GM12878 (cell line): ENCODE measurements at regions not wholly inside any gene's neighbourhood (a gene's known extent, or its start where the extent isn't known, plus 50 kb on each side); places are given as distances from the start of the nearest gene placed in this dataset.

Experiments used
- ATAC-seq: fragments of 200-7000 bp; cut with Tn5 transposase; 3 replicates; pipeline ENCODE4 v1.9.1; 2020; ENCODE audit warnings: mild to moderate bottlenecking, moderate library complexity
- BruUV-seq: library from RNA; stranded (reverse); fragments of 400-500 nt; replicated peaks from 2 replicates; lab custom pipeline; 2021; lab: Mats Ljungman, UMichigan
- CTCF ChIA-PET: fragments of 300-600 bp; sonication (Branson Sonifier 250); formaldehyde crosslinking; extraction: SDS; loops from one replicate; lab custom pipeline; 2021; ENCODE audit warnings: inconsistent platforms; lab: Yijun Ruan, JAX
- POLR2A ChIA-PET: fragments of 350-600 bp; formaldehyde crosslinking; extraction: SDS; loops from one replicate; lab custom pipeline; 2021; ENCODE audit warnings: inconsistent platforms; lab: Charles Lee
- RAD21 ChIA-PET: fragments of 300-600 bp; sonication (Branson Sonifier 250); formaldehyde crosslinking; loops from one replicate; lab custom pipeline; 2023; ENCODE audit warnings: antibody characterized with exemption; ENCODE audit not compliant: unreplicated experiment; lab: Charles Lee
- SMC1A ChIA-PET: fragments of 300-600 bp; sonication (Branson Sonifier 250); formaldehyde crosslinking; loops from one replicate; lab custom pipeline; 2023; ENCODE audit not compliant: unreplicated experiment, uncharacterized antibody; lab: Charles Lee
- DNase-seq: peaks from one replicate; pipeline ENCODE4 v3.0.0-alpha.2; 2011; ENCODE audit warnings: low read depth, low spot score
- FAIRE-seq: peaks from 3 replicates; lab custom pipeline; 2011; peaks lifted over from hg19 to GRCh38; lab: Jason Lieb, UNC
- H2AFZ ChIP-seq: 2 replicates; pipeline ENCODE4 v1.6.0; 2011; ENCODE audit warnings: low read depth, low read length, control low read depth; ENCODE audit not compliant: control insufficient read depth
- H3K27ac ChIP-seq: 2 replicates; pipeline ENCODE4 v1.5.1; 2011; ENCODE audit warnings: control low read depth; ENCODE audit not compliant: control insufficient read depth, insufficient read depth
- H3K27me3 ChIP-seq, 2 experiments: replicated peaks in 1 of 2; 2 replicates each; pipeline versions ENCODE4 v1.6.0 to v1.6.1; 2011; ENCODE audit warnings: low read length in 1 of 2; ENCODE audit not compliant: control insufficient read depth in 2 of 2, insufficient read depth in 2 of 2
- H3K36me3 ChIP-seq, 2 experiments: 2 replicates each; pipeline ENCODE4 v1.5.1; 2011; ENCODE audit warnings: low read length in 1 of 2; ENCODE audit not compliant: control insufficient read depth in 2 of 2, insufficient read depth in 2 of 2
- H3K4me1 ChIP-seq: 2 replicates; pipeline ENCODE4 v1.6.1; 2011; ENCODE audit warnings: mild to moderate bottlenecking, low read length, moderate library complexity, mixed read lengths; ENCODE audit not compliant: control insufficient read depth, insufficient read depth
- H3K4me2 ChIP-seq: 2 replicates; pipeline ENCODE4 v1.6.0; 2011; ENCODE audit warnings: control low read depth; ENCODE audit not compliant: control insufficient read depth, insufficient read depth
- H3K4me3 ChIP-seq: fragments of 200-600 bp; sonication (generic); 2 replicates; pipeline ENCODE4 v1.5.1; 2016
- H3K79me2 ChIP-seq: 2 replicates; pipeline ENCODE4 v1.6.0; 2011; ENCODE audit warnings: low read length; ENCODE audit not compliant: control insufficient read depth, insufficient read depth
- H3K9ac ChIP-seq: 2 replicates; pipeline ENCODE4 v1.8.0; 2011; ENCODE audit warnings: low read length, control low read depth, mixed read lengths; ENCODE audit not compliant: control insufficient read depth, insufficient read depth
- H3K9me3 ChIP-seq: replicated peaks from 3 replicates; pipeline ENCODE4 v1.5.1; 2011; ENCODE audit warnings: mild to moderate bottlenecking, low read length; ENCODE audit not compliant: control insufficient read depth, insufficient read depth
- H4K20me1 ChIP-seq: 2 replicates; pipeline ENCODE4 v1.6.0; 2011; ENCODE audit not compliant: control insufficient read depth, insufficient read depth
- BHLHE40 ChIP-seq, 2 experiments: fragments of 450-650 bp in 1 of 2; IDR thresholded peaks; 2 replicates each; pipeline ENCODE4 v1.6.1; 2011 to 2017; ENCODE audit warnings: low read depth in 2 of 2, borderline replicate concordance in 1 of 2, improper control_type of control experiment in 1 of 2, low read length in 1 of 2, mild to moderate bottlenecking in 1 of 2
- CBX3 ChIP-seq: fragments of 200-600 bp; sonication (generic); IDR thresholded peaks from 2 replicates; pipeline ENCODE4 v1.6.1; 2016; ENCODE audit warnings: low read depth, borderline replicate concordance
- CEBPB ChIP-seq, 2 experiments: fragments of 150-350 bp in 1 of 2; IDR thresholded peaks; 2 replicates each; pipeline ENCODE4 v1.6.1; 2012 to 2014; ENCODE audit warnings: low read depth in 2 of 2, low read length in 2 of 2, borderline replicate concordance in 1 of 2, inconsistent platforms in 1 of 2
- CREB1 ChIP-seq: IDR thresholded peaks from 2 replicates; pipeline ENCODE4 v1.6.1; 2012; ENCODE audit warnings: low read depth, mild to moderate bottlenecking, inconsistent platforms
- EGR1 ChIP-seq, 2 experiments: IDR thresholded peaks; 1 replicate in 1 of 2; 2 replicates in 1 of 2; pipeline ENCODE4 v1.6.1; 2011 to 2012; ENCODE audit warnings: low read depth in 2 of 2, low read length in 2 of 2, borderline replicate concordance in 1 of 2, mild to moderate bottlenecking in 1 of 2, moderate library complexity in 1 of 2
- ELK1 ChIP-seq: IDR thresholded peaks from 2 replicates; pipeline ENCODE4 v1.6.1; 2012; ENCODE audit warnings: low read depth, low read length, improper control_type of control experiment
- HDAC6 ChIP-seq: fragments of 200-600 bp; sonication (generic); IDR thresholded peaks from one replicate; pipeline ENCODE4 v1.8.0; 2017; ENCODE audit warnings: antibody characterized with exemption; ENCODE audit not compliant: unreplicated experiment
- HDGF ChIP-seq: fragments of 450-650 bp; IDR thresholded peaks from 2 replicates; pipeline ENCODE4 v1.6.1; 2016; ENCODE audit warnings: antibody characterized with exemption
- IKZF2 ChIP-seq, 2 experiments: fragments of 450-650 bp; IDR thresholded peaks; 2 replicates each; pipeline ENCODE4 v1.6.1; 2017; ENCODE audit warnings: mild to moderate bottlenecking in 2 of 2, moderate library complexity in 2 of 2
- KDM1A ChIP-seq: fragments of 200-600 bp; sonication (generic); IDR thresholded peaks from 2 replicates; pipeline ENCODE4 v1.6.1; 2016; ENCODE audit warnings: borderline replicate concordance
- MYC ChIP-seq: IDR thresholded peaks from 2 replicates; pipeline ENCODE4 v1.6.1; 2011; ENCODE audit warnings: mild to moderate bottlenecking, low read length, moderate library complexity, inconsistent platforms; ENCODE audit not compliant: insufficient read depth, insufficient replicate concordance, insufficient read length, severe bottlenecking
- NFXL1 ChIP-seq: fragments of 450-650 bp; IDR thresholded peaks from 2 replicates; pipeline ENCODE4 v1.6.1; 2017; ENCODE audit warnings: antibody characterized with exemption, mild to moderate bottlenecking, borderline replicate concordance
- NR2C1 ChIP-seq: fragments of 450-650 bp; IDR thresholded peaks from 2 replicates; pipeline ENCODE4 v1.6.1; 2017; ENCODE audit warnings: antibody characterized with exemption, mild to moderate bottlenecking, moderate library complexity
- PML ChIP-seq: IDR thresholded peaks from 2 replicates; pipeline ENCODE4 v1.6.1; 2012; ENCODE audit warnings: low read length, inconsistent platforms
- RELB ChIP-seq: fragments of 450-650 bp; IDR thresholded peaks from 2 replicates; pipeline ENCODE4 v1.6.1; 2017; ENCODE audit warnings: low read depth, mild to moderate bottlenecking, moderate library complexity
- SMC3 ChIP-seq: IDR thresholded peaks from 2 replicates; pipeline ENCODE4 v1.6.1; 2011; ENCODE audit warnings: low read length, improper control_type of control experiment, borderline replicate concordance
- SREBF2 ChIP-seq: IDR thresholded peaks from 2 replicates; pipeline ENCODE4 v1.6.1; 2012; ENCODE audit warnings: mild to moderate bottlenecking, low read length
- TCF3 ChIP-seq: IDR thresholded peaks from 2 replicates; pipeline ENCODE4 v1.6.1; 2012; ENCODE audit warnings: low read depth, mild to moderate bottlenecking, low read length, borderline replicate concordance; ENCODE audit not compliant: insufficient read depth
- ZSCAN29 ChIP-seq: fragments of 450-650 bp; IDR thresholded peaks from 2 replicates; pipeline ENCODE4 v1.6.1; 2017; ENCODE audit warnings: mild to moderate bottlenecking, moderate library complexity
- WGBS: methylation state at CpG from one replicate; pipeline ENCODE4 v1.1.6; 2016; ENCODE audit warnings: low lambda C conversion rate; ENCODE audit not compliant: insufficient replicate concordance, insufficient coverage; ENCODE audit errors: missing lambda C conversion rate; 5-methylcytosine and 5-hydroxymethylcytosine counted together
- in situ Hi-C: fragments of 300-500 bp; cut with MboI; formaldehyde crosslinking; loops from 9 replicates; pipeline ENCODE4 v1.14.3; 2018; ENCODE audit warnings: mixed read lengths
- intact Hi-C: fragments of 100-400 bp; cut with micrococcal nuclease; formaldehyde crosslinking; loops from one replicate; pipeline ENCODE4 v1.14.2; 2022; ENCODE audit not compliant: unreplicated experiment
- TF ChIP-seq, protein P1 (sequence below): fragments of 450-650 bp; IDR thresholded peaks from 2 replicates; pipeline ENCODE4 v1.6.1; 2016; ENCODE audit warnings: mild to moderate bottlenecking

DNA sequence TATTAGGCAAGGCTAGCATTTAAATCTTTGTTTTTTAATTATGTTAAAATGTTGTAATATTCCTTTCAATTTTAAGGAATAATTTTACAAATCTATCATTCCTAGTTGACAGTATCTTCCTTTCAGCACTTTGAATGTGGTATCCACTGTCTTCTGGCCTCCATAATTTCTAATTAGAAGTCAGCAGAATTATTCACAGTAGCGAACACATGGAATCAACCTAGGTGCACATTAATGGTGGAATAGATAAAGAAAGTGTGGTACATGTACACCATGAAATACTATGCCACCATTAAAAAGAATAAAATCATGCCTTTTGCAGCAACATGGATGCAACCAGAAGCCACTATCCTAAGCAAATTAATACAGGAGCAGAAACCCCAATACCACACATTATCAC lies 1887.8 kb downstream of the PCDH7 start (continued):
- TF ChIP-seq ZSCAN29 (no peak), CEBPB (IDR thresholded peaks at IDR 0.05; ENCODE audit: borderline replicate concordance in 1 of 2, low read depth in 2 of 2, low read length in 2 of 2) (no peak), CREB1 (no peak), PML (no peak)

- 9% methylated on average over 7 of the region's 7 CpGs for WGBS
Observed at GRCh38 chr4:32624943-32625603, 1904.9 kb downstream of the PCDH7 start.

More at GRCh38 chr4:32624943-32625603, 1904.9 kb downstream of the PCDH7 start:
- ChIA-PET POLR2A (no interaction called here), SMC1A (no interaction called here), CTCF (no interaction called here), RAD21 (no interaction called here)
- intact Hi-C loops (no loop called here), in situ Hi-C loops (no loop called here)
- FAIRE-seq (no peak), DNase-seq (no peak), ATAC-seq (no peak)
- Histone ChIP-seq H3K36me3 (no peaks in the 10 kb centered on the region), H2AFZ (no peak overlapping the region), H3K27ac (no peak overlapping the region), H3K79me2 (no peaks in the 10 kb centered on the region), H4K20me1 (no peaks in the 10 kb centered on the region), H3K9ac (no peak overlapping the region), H3K4me2 (no peak overlapping the region), H3K9me3 (no peaks in the 10 kb centered on the region), H3K27me3 (no peaks in the 10 kb centered on the region), H3K4me1 (no peaks in the 10 kb centered on the region), H3K4me3 (no peak overlapping the region)
- TF ChIP-seq SMC3, result no peak
- TF ChIP-seq RELB, result no peak
- no peak for TF ChIP-seq KDM1A
- no peak for TF ChIP-seq EGR1 (IDR thresholded peaks at IDR 0.05; ENCODE audit: borderline replicate concordance in 1 of 2, low read depth in 2 of 2, low read length in 2 of 2)
- TF ChIP-seq, protein P1, sequence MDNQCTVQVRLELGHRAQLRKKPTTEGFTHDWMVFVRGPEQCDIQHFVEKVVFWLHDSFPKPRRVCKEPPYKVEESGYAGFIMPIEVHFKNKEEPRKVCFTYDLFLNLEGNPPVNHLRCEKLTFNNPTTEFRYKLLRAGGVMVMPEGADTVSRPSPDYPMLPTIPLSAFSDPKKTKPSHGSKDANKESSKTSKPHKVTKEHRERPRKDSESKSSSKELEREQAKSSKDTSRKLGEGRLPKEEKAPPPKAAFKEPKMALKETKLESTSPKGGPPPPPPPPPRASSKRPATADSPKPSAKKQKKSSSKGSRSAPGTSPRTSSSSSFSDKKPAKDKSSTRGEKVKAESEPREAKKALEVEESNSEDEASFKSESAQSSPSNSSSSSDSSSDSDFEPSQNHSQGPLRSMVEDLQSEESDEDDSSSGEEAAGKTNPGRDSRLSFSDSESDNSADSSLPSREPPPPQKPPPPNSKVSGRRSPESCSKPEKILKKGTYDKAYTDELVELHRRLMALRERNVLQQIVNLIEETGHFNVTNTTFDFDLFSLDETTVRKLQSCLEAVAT, result no peak
- no peak for TF ChIP-seq SREBF2
- TF ChIP-seq HDAC6, result no peak
- TF ChIP-seq NR2C1, result no peak
- no peak for TF ChIP-seq TCF3
- TF ChIP-seq HDGF, result no peak
- TF ChIP-seq MYC, result no peak
- no peak for TF ChIP-seq IKZF2 (IDR thresholded peaks at IDR 0.05)
- no peak for TF ChIP-seq ELK1
- TF ChIP-seq CBX3, result no peak
- no peak for TF ChIP-seq BHLHE40 (IDR thresholded peaks at IDR 0.05; ENCODE audit: borderline replicate concordance in 1 of 2, low read depth in 2 of 2, low read length in 1 of 2)
- no peak for TF ChIP-seq NFXL1
- no TSS peak for BruUV-seq
